Kidney (tissue), 13 donors: ENCODE measurements at regions not wholly inside any gene's neighbourhood (a gene's known extent, or its start where the extent isn't known, plus 50 kb on each side); places are given as distances from the start of the nearest gene placed in this dataset.

Experiments
- DNase-seq, 5 donors: peaks; one replicate each; pipeline ENCODE4 v3.0.0-alpha.2; 2013 to 2020
- FAIRE-seq: peaks from 2 replicates; lab custom pipeline; 2012; peaks lifted over from hg19 to GRCh38; lab: Jason Lieb, UNC
- H3K27ac ChIP-seq, 2 donors: one replicate each; pipeline ENCODE4 v1.7.0; 2013; ENCODE audit warnings: low read depth in 2 of 2, low read length in 2 of 2, inconsistent platforms in 1 of 2
- H3K27me3 ChIP-seq: one replicate; pipeline ENCODE4 v1.7.1; 2013; ENCODE audit warnings: low read length, inconsistent platforms; ENCODE audit not compliant: control insufficient read depth, insufficient read depth
- H3K36me3 ChIP-seq, 3 donors: one replicate each; pipeline versions ENCODE4 v1.7.0 to v1.7.1; 2013; ENCODE audit warnings: low read length in 3 of 3, control low read depth in 1 of 3, inconsistent platforms in 1 of 3; ENCODE audit not compliant: insufficient read depth in 3 of 3, control insufficient read depth in 2 of 3
- H3K4me1 ChIP-seq, 3 donors: one replicate each; pipeline versions ENCODE4 v1.7.0 to v1.7.1; 2013; ENCODE audit warnings: low read length in 3 of 3, inconsistent platforms in 1 of 3, low read depth in 1 of 3; ENCODE audit not compliant: control insufficient read depth in 2 of 3, insufficient read depth in 2 of 3
- H3K4me3 ChIP-seq, 3 donors: one replicate each; pipeline versions ENCODE4 v1.7.0 to v1.8.1; 2013; ENCODE audit warnings: low read length in 3 of 3, control low read depth in 1 of 3, inconsistent platforms in 1 of 3
- H3K9ac ChIP-seq, 3 donors: one replicate each; pipeline versions ENCODE4 v1.7.0 to v1.7.1; 2013; ENCODE audit warnings: low read length in 3 of 3, control low read depth in 1 of 3, inconsistent platforms in 1 of 3
- H3K9me3 ChIP-seq, 3 donors: one replicate each; pipeline versions ENCODE4 v1.7.0 to v1.7.1; 2013; ENCODE audit warnings: low read length in 3 of 3, control low read depth in 1 of 3, inconsistent platforms in 1 of 3; ENCODE audit not compliant: control insufficient read depth in 2 of 3, insufficient read depth in 1 of 3
- intact Hi-C: fragments of 100-400 bp; cut with DNase I; formaldehyde crosslinking; loops from one replicate; pipeline ENCODE4 v1.11.1; 2022
- TF ChIP-seq, protein P1 (sequence below): IDR thresholded peaks from 3 replicates; pipeline ENCODE4 v1.5.1; 2012; ENCODE audit warnings: mild to moderate bottlenecking, moderate library complexity, borderline replicate concordance; ENCODE audit not compliant: insufficient read depth; ENCODE audit errors: extremely low read depth
- donor health status: control.
- donor health status: control.
- donor health status: control.
- donor health status: control.
- donor health status: control.
- donor health status: DM: yes; HTN: yes; CAD: no.
- donor health status: Normal renal cell carcinoma (clear cell type).

DNA sequence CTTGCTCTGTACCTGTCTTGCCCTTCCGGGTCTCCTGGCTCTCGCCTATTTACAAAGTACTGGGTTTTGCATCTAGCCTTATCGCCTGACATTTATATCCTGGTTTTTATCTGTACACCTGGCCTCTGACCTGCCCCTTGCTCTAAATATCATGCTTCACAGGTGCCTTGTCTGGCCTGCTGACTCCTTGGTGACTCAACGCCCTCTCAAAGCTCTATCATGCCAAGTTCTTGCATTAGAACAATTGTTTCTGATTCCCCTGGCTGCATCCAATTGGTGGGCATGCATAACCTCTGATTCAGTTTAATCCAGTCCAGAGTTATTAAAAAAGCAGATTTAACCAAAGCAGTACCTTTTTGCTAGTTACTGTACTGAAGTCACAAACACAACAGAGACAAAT, 113.9 kb upstream of the CCDC68 start:
- intact Hi-C loops, result no loop called here
- Histone ChIP-seq H3K4me3 (no peak overlapping the region), H3K9ac (no peak overlapping the region), H3K27me3 (no peaks in the 10 kb centered on the region), H3K4me1 (no peaks in the 10 kb centered on the region), H3K9me3 (no peaks in the 10 kb centered on the region), H3K36me3 (no peaks in the 10 kb centered on the region), H3K27ac (no peak overlapping the region)
- DNase-seq, result no peak
- no peak for FAIRE-seq
- TF ChIP-seq, protein P1, sequence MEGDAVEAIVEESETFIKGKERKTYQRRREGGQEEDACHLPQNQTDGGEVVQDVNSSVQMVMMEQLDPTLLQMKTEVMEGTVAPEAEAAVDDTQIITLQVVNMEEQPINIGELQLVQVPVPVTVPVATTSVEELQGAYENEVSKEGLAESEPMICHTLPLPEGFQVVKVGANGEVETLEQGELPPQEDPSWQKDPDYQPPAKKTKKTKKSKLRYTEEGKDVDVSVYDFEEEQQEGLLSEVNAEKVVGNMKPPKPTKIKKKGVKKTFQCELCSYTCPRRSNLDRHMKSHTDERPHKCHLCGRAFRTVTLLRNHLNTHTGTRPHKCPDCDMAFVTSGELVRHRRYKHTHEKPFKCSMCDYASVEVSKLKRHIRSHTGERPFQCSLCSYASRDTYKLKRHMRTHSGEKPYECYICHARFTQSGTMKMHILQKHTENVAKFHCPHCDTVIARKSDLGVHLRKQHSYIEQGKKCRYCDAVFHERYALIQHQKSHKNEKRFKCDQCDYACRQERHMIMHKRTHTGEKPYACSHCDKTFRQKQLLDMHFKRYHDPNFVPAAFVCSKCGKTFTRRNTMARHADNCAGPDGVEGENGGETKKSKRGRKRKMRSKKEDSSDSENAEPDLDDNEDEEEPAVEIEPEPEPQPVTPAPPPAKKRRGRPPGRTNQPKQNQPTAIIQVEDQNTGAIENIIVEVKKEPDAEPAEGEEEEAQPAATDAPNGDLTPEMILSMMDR, result no peak

DNA sequence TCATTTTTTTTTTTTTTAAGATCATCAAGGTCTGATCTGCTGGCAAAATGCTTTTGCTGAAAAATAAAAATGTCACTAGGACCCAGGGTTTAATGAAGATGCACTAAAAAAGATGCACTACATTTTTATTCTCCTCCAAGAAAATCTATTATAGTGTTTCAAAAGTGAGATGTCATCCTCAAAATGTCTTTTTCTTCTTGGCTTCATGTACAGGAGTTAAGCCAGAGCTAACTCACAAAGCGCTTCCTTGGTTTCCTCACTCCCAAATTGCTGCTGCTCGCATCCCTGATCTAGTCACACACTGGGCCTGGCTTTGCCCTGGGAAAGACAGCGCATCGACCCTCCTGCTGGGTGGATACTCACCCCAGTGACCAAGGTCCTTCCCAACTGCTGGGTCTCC, 113.4 kb upstream of the CCDC68 start:
- FAIRE-seq, result no peak
- H3K9me3 ChIP-seq, result no peaks in the 10 kb centered on the region
- no peak overlapping the region for H3K27ac ChIP-seq
- no peak overlapping the region for H3K4me3 ChIP-seq
- TF ChIP-seq, protein P1, result no peak
- no peak overlapping the region for H3K9ac ChIP-seq
- intact Hi-C loops, result no loop called here
- no peaks in the 10 kb centered on the region for H3K27me3 ChIP-seq
- DNase-seq, result no peak
- H3K4me1 ChIP-seq, result no peaks in the 10 kb centered on the region
- H3K36me3 ChIP-seq, result no peaks in the 10 kb centered on the region

DNA sequence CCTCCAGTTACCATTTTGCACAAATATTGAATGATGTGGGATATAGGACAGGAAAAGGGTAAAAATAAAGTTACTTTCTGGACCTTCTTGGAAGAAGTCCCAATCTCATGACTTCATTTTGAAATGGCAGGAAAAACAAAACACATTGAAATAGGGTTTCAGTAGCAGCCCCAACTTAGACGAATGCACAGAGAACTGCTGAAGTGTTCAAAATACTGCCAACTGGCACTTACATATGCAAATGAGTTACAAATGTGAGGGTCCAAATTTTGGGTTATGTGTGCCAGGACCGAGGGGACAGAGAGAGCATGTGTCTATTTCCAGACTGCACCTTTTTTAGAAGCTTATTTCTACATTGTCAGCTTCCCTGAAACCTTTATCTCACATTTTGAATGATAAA, 112.9 kb upstream of the CCDC68 start:
- no peaks in the 10 kb centered on the region for H3K27me3 ChIP-seq
- TF ChIP-seq, protein P1, result no peak
- intact Hi-C loops, result no loop called here
- no peak for DNase-seq
- H3K9ac ChIP-seq, result no peak overlapping the region
- FAIRE-seq, result no peak
- no peak overlapping the region for H3K27ac ChIP-seq
- H3K36me3 ChIP-seq, result no peaks in the 10 kb centered on the region
- no peak overlapping the region for H3K4me3 ChIP-seq
- H3K4me1 ChIP-seq, result no peaks in the 10 kb centered on the region
- H3K9me3 ChIP-seq, result no peaks in the 10 kb centered on the region

DNA sequence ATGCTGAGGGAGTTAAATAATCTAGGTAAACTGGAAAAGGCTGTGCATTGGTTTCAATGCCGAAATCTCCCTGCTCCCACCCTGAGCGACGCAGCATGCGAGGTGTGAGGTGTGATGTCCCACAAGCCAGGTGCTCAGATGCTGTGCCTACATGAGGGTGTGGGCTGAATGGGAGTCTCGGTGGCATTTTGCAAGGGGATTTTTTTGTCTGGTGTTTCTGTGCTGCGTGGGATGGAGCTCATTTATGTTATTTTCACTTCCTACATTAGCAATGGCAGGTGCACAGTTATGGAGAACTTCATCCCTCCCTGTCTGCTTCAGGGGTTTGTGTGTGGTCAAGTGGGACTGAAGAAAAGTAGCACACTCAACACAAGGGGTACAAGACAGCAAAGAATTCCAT, 110.2 kb upstream of the CCDC68 start:
- FAIRE-seq (no peak), DNase-seq (no peak)
- Histone ChIP-seq H3K9ac (no peak overlapping the region), H3K9me3 (no peaks in the 10 kb centered on the region), H3K4me3 (no peak overlapping the region), H3K27ac (no peak overlapping the region), H3K27me3 (no peaks in the 10 kb centered on the region), H3K36me3 (no peaks in the 10 kb centered on the region), H3K4me1 (no peaks in the 10 kb centered on the region)
- TF ChIP-seq, protein P1, result no peak
- intact Hi-C loops, result no loop called here
